ENCODE measurements at regions not wholly inside any gene's neighbourhood (a gene's known extent, or its start where the extent isn't known, plus 50 kb on each side); places are given as distances from the start of the nearest gene placed in this dataset.

DNA sequence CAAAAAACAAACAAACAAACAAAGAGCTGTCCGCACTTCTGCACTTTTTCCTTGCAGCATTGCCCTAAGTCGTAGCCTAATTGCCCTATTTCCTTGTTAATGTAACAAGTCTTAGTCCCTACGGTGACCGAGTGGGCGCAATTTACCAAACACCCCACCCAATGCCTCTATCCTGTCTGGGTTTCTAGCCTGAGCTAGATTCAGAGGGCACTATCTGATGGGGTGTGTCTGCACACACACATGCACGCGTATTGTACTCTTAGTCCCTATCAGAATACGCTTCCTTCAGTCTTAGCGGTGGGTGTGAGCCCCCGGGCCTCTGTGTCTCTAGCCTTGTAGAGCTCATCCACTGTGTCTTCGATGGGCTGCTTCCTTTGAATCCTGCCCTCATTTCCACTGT, 125.9 kb upstream of the DLG1 start:
- Histone ChIP-seq H3K4me1 (ENCODE audit: insufficient read depth, low read length, poor library complexity, severe bottlenecking) (peaks cover 16% of the 10 kb centered on the region), H3K27me3 (ENCODE audit: insufficient read depth, low read length, poor library complexity, severe bottlenecking) (no peaks in the 10 kb centered on the region), H4K20me1 (ENCODE audit: insufficient read depth, low read length, poor library complexity, severe bottlenecking) (no peaks in the 10 kb centered on the region), H3K79me2 (ENCODE audit: insufficient read depth, low read length) (no peaks in the 10 kb centered on the region), H3K4me2 (ENCODE audit: low read depth, low read length, poor library complexity, severe bottlenecking) (no peak overlapping the region), H2AFZ (ENCODE audit: low read length) (no peak overlapping the region), H3K9me3 (ENCODE audit: insufficient read depth, low read depth, low read length) (no peaks in the 10 kb centered on the region), H3K9me2 (replicated peaks; ENCODE audit: low read depth, low read length) (no peaks in the 10 kb centered on the region), H3K4me3 (ENCODE audit: low read length, poor library complexity, severe bottlenecking) (no peak overlapping the region), H3K36me3 (ENCODE audit: insufficient read depth, low read length) (no peaks in the 10 kb centered on the region), H3F3A (ENCODE audit: low read depth) (no peaks in the 10 kb centered on the region), H3K9ac (ENCODE audit: low read depth, low read length, poor library complexity, severe bottlenecking) (no peak overlapping the region)
- TF ChIP-seq, protein P1, sequence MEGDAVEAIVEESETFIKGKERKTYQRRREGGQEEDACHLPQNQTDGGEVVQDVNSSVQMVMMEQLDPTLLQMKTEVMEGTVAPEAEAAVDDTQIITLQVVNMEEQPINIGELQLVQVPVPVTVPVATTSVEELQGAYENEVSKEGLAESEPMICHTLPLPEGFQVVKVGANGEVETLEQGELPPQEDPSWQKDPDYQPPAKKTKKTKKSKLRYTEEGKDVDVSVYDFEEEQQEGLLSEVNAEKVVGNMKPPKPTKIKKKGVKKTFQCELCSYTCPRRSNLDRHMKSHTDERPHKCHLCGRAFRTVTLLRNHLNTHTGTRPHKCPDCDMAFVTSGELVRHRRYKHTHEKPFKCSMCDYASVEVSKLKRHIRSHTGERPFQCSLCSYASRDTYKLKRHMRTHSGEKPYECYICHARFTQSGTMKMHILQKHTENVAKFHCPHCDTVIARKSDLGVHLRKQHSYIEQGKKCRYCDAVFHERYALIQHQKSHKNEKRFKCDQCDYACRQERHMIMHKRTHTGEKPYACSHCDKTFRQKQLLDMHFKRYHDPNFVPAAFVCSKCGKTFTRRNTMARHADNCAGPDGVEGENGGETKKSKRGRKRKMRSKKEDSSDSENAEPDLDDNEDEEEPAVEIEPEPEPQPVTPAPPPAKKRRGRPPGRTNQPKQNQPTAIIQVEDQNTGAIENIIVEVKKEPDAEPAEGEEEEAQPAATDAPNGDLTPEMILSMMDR (conservative IDR thresholded peaks at IDR 0.05; ENCODE audit: low read length), result no peak

DNA sequence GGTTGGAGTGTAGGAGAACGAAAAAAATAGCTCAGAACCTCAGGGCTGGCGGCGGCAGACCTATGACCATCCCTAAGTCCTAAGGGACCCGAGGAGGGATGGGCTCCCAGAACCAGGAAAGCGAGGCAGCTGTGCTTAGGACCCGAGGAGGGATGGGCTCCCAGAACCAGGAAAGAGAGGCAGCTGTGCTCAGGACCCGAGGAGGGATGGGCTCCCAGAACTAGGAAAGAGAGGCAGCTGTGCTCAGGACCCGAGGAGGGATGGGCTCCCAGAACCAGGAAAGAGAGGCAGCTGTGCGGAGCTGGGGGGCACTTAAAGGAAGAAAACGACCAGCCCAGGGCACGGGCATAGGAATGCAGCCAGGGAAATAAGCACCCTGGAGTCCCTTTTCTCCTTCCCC, 125.0 kb upstream of the DLG1 start:
- H3K36me3 ChIP-seq (ENCODE audit: insufficient read depth, low read length), result no peaks in the 10 kb centered on the region
- peaks cover 7% of the 10 kb centered on the region for H3K4me1 ChIP-seq (ENCODE audit: insufficient read depth, low read length, poor library complexity, severe bottlenecking)
- no peaks in the 10 kb centered on the region for H3K9me2 ChIP-seq (replicated peaks; ENCODE audit: low read depth, low read length)

DNA sequence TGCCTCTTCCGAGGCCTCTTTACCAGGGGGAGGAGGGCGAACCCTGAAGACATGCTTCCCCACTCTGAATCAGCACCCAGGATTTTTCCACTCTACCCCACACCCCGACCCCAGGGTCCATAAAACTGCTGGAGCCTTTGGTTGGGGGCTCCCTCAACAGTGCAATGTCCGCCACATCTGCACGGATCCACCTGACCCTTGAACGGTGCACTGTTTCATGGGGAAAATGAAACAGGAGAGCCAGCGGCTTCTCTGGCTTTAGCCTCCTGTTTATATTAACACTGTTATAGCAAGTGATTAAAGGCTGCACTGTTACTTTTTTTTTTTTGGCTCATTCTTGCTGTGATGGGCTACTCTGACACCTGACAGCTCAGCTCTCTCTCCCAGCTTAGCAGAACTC, 124.1 kb upstream of the DLG1 start:
- Histone ChIP-seq H2AFZ (ENCODE audit: low read length) (no peak overlapping the region), H4K20me1 (ENCODE audit: insufficient read depth, low read length, poor library complexity, severe bottlenecking) (no peaks in the 10 kb centered on the region), H3K9me2 (replicated peaks; ENCODE audit: low read depth, low read length) (no peaks in the 10 kb centered on the region), H3K9me3 (ENCODE audit: insufficient read depth, low read depth, low read length) (no peaks in the 10 kb centered on the region), H3K9ac (ENCODE audit: low read depth, low read length, poor library complexity, severe bottlenecking) (no peak overlapping the region), H3F3A (ENCODE audit: low read depth) (no peaks in the 10 kb centered on the region), H3K4me3 (ENCODE audit: low read length, poor library complexity, severe bottlenecking) (no peak overlapping the region), H3K36me3 (ENCODE audit: insufficient read depth, low read length) (no peaks in the 10 kb centered on the region), H3K79me2 (ENCODE audit: insufficient read depth, low read length) (no peaks in the 10 kb centered on the region), H3K27me3 (ENCODE audit: insufficient read depth, low read length, poor library complexity, severe bottlenecking) (no peaks in the 10 kb centered on the region), H3K4me2 (ENCODE audit: low read depth, low read length, poor library complexity, severe bottlenecking) (no peak overlapping the region), H3K4me1 (ENCODE audit: insufficient read depth, low read length, poor library complexity, severe bottlenecking) (no peaks in the 10 kb centered on the region)
- TF ChIP-seq, protein P1 (conservative IDR thresholded peaks at IDR 0.05; ENCODE audit: low read length), result no peak
- no peak for TF ChIP-seq EZH2phosphoT487 (IDR thresholded peaks at IDR 0.05; ENCODE audit: borderline replicate concordance)

More for the DNA sequence above, 125.0 kb upstream of the DLG1 start:
- no peaks in the 10 kb centered on the region for H4K20me1 ChIP-seq (ENCODE audit: insufficient read depth, low read length, poor library complexity, severe bottlenecking)
- no peaks in the 10 kb centered on the region for H3K79me2 ChIP-seq (ENCODE audit: insufficient read depth, low read length)
- TF ChIP-seq EZH2phosphoT487 (IDR thresholded peaks at IDR 0.05; ENCODE audit: borderline replicate concordance), result no peak
- TF ChIP-seq, protein P1 (conservative IDR thresholded peaks at IDR 0.05; ENCODE audit: low read length), result no peak
- H3K9ac ChIP-seq (ENCODE audit: low read depth, low read length, poor library complexity, severe bottlenecking), result no peak overlapping the region
- no peak overlapping the region for H2AFZ ChIP-seq (ENCODE audit: low read length)
- H3K27me3 ChIP-seq (ENCODE audit: insufficient read depth, low read length, poor library complexity, severe bottlenecking), result no peaks in the 10 kb centered on the region
- H3K9me3 ChIP-seq (ENCODE audit: insufficient read depth, low read depth, low read length), result no peaks in the 10 kb centered on the region
- H3K4me2 ChIP-seq (ENCODE audit: low read depth, low read length, poor library complexity, severe bottlenecking), result no peak overlapping the region
- no peaks in the 10 kb centered on the region for H3F3A ChIP-seq (ENCODE audit: low read depth)
- no peak overlapping the region for H3K4me3 ChIP-seq (ENCODE audit: low read length, poor library complexity, severe bottlenecking)

All from Loucy (cell line).